NCI-H2107 treated with DMSO at 0.1 percent for 48 hours (cell line): ENCODE measurements at regions not wholly inside any gene's neighbourhood (a gene's known extent, or its start where the extent isn't known, plus 50 kb on each side); places are given as distances from the start of the nearest gene placed in this dataset.

ENCODE experiments used
- DNase-seq: peaks from one replicate; lab custom pipeline; 2025; ENCODE audit not compliant: unreplicated experiment; lab: John Stamatoyannopoulos, UW

GRCh38 chr18:73478191-73478590 is 610.4 kb upstream of the NETO1 start:
- DNase-seq, result no peak

GRCh38 chr18:73476031-73476430 is 608.2 kb upstream of the NETO1 start:
- DNase-seq, result no peak

GRCh38 chr18:73462092-73462491 is 594.3 kb upstream of the NETO1 start:
- no peak for DNase-seq

GRCh38 chr18:73461780-73462059 is 593.9 kb upstream of the NETO1 start:
- DNase-seq, result no peak

GRCh38 chr18:73461038-73461779 is 593.4 kb upstream of the NETO1 start:
- DNase-seq, result no peak

- DNase-seq, result no peak
Measured at GRCh38 chr18:73458186-73458964, 590.6 kb upstream of the NETO1 start.

- no peak for DNase-seq
Measured at GRCh38 chr18:73456643-73457042, 588.9 kb upstream of the NETO1 start.

GRCh38 chr18:73452866-73453265 is 585.1 kb upstream of the NETO1 start:
- no peak for DNase-seq

GRCh38 chr18:73446502-73446901 is 578.7 kb upstream of the NETO1 start:
- DNase-seq, result no peak

- DNase-seq, result no peak
Measured at GRCh38 chr18:73431620-73432019, 563.8 kb upstream of the NETO1 start.

- no peak for DNase-seq
Measured at GRCh38 chr18:73421010-73421409, 553.2 kb upstream of the NETO1 start.

- no peak for DNase-seq
Measured at GRCh38 chr18:73419531-73419930, 551.7 kb upstream of the NETO1 start.

- DNase-seq, result no peak
Measured at GRCh38 chr18:73414598-73414997, 546.8 kb upstream of the NETO1 start.

GRCh38 chr18:73414069-73414468 is 546.3 kb upstream of the NETO1 start:
- no peak for DNase-seq

- no peak for DNase-seq
Measured at GRCh38 chr18:73409242-73409641, 541.5 kb upstream of the NETO1 start.

- no peak for DNase-seq
Measured at GRCh38 chr18:73408469-73408868, 540.7 kb upstream of the NETO1 start.

- no peak for DNase-seq
Measured at GRCh38 chr18:73407506-73407905, 539.7 kb upstream of the NETO1 start.

GRCh38 chr18:73384246-73384645 is 516.5 kb upstream of the NETO1 start:
- no peak for DNase-seq

GRCh38 chr18:73381699-73382036 is 513.9 kb upstream of the NETO1 start:
- DNase-seq, result no peak

- DNase-seq, result no peak
Measured at GRCh38 chr18:73381016-73381698, 513.4 kb upstream of the NETO1 start.

- no peak for DNase-seq
Measured at GRCh38 chr18:73366713-73367112, 498.9 kb upstream of the NETO1 start.

GRCh38 chr18:73365018-73365417 is 497.2 kb upstream of the NETO1 start:
- no peak for DNase-seq
